ENCODE measurements at regions not wholly inside any gene's neighbourhood (a gene's known extent, or its start where the extent isn't known, plus 50 kb on each side); places are given as distances from the start of the nearest gene placed in this dataset.

DNA sequence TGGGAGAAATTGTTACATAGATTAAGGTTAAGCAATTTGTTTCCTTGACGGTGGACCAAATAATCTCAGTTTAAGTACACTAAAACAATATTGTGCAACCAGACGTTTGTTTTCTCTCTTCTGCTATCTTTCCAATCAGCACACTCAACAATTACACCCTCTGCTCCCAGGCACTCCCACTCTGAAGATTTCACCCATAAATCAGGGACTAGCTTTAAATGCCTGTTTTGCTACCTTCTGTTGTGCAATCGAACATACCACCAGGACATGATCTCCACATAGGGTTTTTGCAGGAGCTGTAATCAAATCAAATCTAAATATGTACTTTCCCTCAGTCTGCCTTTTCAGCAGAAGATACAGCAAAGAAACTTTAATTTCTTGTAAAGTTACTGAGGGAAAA, 405.8 kb upstream of the TLE4 start:
- no peak overlapping the region for H2AFZ ChIP-seq (replicated peaks)
- H3K4me3 ChIP-seq, result no peak overlapping the region
- H3K4me2 ChIP-seq, result no peak overlapping the region
- Mint-ChIP-seq H3K9me3 (peaks cover 3% of the 10 kb centered on the region), H3K4me3 (no peak overlapping the region), H3K27me3 (ENCODE audit: insufficient read depth, low read depth) (no peaks in the 10 kb centered on the region), H3K27ac (peak overlapping the region; percentile 55), H3K36me3 (no peaks in the 10 kb centered on the region), H3K4me1 (peaks cover 16% of the 10 kb centered on the region)
- H3K36me3 ChIP-seq, result no peaks in the 10 kb centered on the region
- H3F3A ChIP-seq (ENCODE audit: low read depth), result no peaks in the 10 kb centered on the region
- H3K27me3 ChIP-seq, result no peaks in the 10 kb centered on the region
- no peaks in the 10 kb centered on the region for H3K9me3 ChIP-seq (ENCODE audit: low read depth)
- H3K27ac ChIP-seq, result no peak overlapping the region
- no peaks in the 10 kb centered on the region for H3K4me1 ChIP-seq
- no peak overlapping the region for H3K9ac ChIP-seq
- TF ChIP-seq EZH2 (IDR thresholded peaks at IDR 0.05) (no peak), EZH2phosphoT487 (IDR thresholded peaks at IDR 0.05) (no peak)
- TF ChIP-seq, protein P1, sequence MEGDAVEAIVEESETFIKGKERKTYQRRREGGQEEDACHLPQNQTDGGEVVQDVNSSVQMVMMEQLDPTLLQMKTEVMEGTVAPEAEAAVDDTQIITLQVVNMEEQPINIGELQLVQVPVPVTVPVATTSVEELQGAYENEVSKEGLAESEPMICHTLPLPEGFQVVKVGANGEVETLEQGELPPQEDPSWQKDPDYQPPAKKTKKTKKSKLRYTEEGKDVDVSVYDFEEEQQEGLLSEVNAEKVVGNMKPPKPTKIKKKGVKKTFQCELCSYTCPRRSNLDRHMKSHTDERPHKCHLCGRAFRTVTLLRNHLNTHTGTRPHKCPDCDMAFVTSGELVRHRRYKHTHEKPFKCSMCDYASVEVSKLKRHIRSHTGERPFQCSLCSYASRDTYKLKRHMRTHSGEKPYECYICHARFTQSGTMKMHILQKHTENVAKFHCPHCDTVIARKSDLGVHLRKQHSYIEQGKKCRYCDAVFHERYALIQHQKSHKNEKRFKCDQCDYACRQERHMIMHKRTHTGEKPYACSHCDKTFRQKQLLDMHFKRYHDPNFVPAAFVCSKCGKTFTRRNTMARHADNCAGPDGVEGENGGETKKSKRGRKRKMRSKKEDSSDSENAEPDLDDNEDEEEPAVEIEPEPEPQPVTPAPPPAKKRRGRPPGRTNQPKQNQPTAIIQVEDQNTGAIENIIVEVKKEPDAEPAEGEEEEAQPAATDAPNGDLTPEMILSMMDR (IDR thresholded peaks at IDR 0.05), result no peak
- H3K79me2 ChIP-seq (ENCODE audit: low read depth), result no peaks in the 10 kb centered on the region
- DNase-seq (ENCODE audit: low spot score), result no peak
- H4K20me1 ChIP-seq (ENCODE audit: low read depth), result no peaks in the 10 kb centered on the region

DNA sequence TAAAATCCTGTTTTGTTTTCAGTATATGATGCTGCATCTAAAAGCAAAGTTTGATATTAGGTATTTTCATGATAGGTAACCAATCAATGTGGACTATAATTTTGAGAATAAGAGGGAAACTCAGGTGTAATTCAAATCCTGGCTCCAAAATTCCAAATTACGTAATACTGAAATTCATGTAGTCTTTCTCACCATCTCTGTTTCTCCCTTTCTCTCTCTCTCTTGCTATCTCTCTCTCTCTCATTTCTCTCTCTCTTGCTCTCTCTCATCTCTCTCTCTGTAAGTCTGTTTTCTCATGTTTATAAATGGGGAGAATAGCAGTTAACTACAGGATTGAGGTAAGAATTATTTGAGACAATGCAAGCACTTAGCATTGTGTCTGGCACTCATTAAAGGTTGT, 401.1 kb upstream of the TLE4 start:
- H3K9me3 Mint-ChIP-seq, result peaks cover 3% of the 10 kb centered on the region
- TF ChIP-seq, protein P1 (IDR thresholded peaks at IDR 0.05), result no peak
- no peak for TF ChIP-seq EZH2phosphoT487 (IDR thresholded peaks at IDR 0.05)
- TF ChIP-seq EZH2 (IDR thresholded peaks at IDR 0.05), result no peak
- Histone ChIP-seq H3F3A (ENCODE audit: low read depth) (no peaks in the 10 kb centered on the region), H3K27ac (no peak overlapping the region), H3K9ac (no peak overlapping the region), H3K27me3 (no peaks in the 10 kb centered on the region), H3K4me1 (no peaks in the 10 kb centered on the region), H3K4me3 (no peak overlapping the region), H3K9me3 (ENCODE audit: low read depth) (no peaks in the 10 kb centered on the region), H3K79me2 (ENCODE audit: low read depth) (no peaks in the 10 kb centered on the region), H3K36me3 (no peaks in the 10 kb centered on the region), H3K4me2 (no peak overlapping the region), H2AFZ (replicated peaks) (no peak overlapping the region), H4K20me1 (ENCODE audit: low read depth) (no peaks in the 10 kb centered on the region)
- DNase-seq (ENCODE audit: low spot score), result no peak
- H3K4me1 Mint-ChIP-seq, result peaks cover 15% of the 10 kb centered on the region
- no peaks in the 10 kb centered on the region for H3K27me3 Mint-ChIP-seq (ENCODE audit: insufficient read depth, low read depth)
- H3K4me3 Mint-ChIP-seq, result no peak overlapping the region
- no peaks in the 10 kb centered on the region for H3K36me3 Mint-ChIP-seq
- H3K27ac Mint-ChIP-seq, result no peak overlapping the region

DNA sequence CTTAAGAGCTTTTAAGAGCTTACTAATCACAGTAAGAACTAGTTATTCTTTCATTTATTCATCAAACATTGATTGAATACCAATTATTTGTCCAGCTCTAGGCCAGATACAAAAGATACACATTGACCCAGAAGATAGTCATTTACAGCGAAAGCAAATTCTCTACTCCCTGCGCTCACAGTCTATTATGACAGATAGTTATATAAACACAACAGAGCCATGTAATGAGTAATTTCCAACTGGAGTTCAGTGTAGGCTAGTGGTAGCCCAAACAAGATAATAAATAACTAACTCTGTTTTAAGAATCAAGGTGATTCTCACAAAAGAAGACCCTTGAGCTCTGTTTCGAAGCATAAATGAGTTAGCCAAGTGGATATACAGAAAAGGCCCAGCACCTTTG, 397.8 kb upstream of the TLE4 start:
- Mint-ChIP-seq H3K4me3 (no peak overlapping the region), H3K4me1 (no peaks in the 10 kb centered on the region), H3K27ac (no peak overlapping the region), H3K36me3 (no peaks in the 10 kb centered on the region), H3K27me3 (ENCODE audit: insufficient read depth, low read depth) (no peaks in the 10 kb centered on the region), H3K9me3 (peaks cover 3% of the 10 kb centered on the region)
- no peaks in the 10 kb centered on the region for H3K79me2 ChIP-seq (ENCODE audit: low read depth)
- H3K36me3 ChIP-seq, result no peaks in the 10 kb centered on the region
- H2AFZ ChIP-seq (replicated peaks), result no peak overlapping the region
- DNase-seq (ENCODE audit: low spot score), result no peak
- H3F3A ChIP-seq (ENCODE audit: low read depth), result no peaks in the 10 kb centered on the region
- no peaks in the 10 kb centered on the region for H4K20me1 ChIP-seq (ENCODE audit: low read depth)
- H3K27ac ChIP-seq, result no peak overlapping the region
- H3K4me1 ChIP-seq, result no peaks in the 10 kb centered on the region
- no peak for TF ChIP-seq EZH2 (IDR thresholded peaks at IDR 0.05)
- TF ChIP-seq, protein P1 (IDR thresholded peaks at IDR 0.05), result no peak
- no peak for TF ChIP-seq EZH2phosphoT487 (IDR thresholded peaks at IDR 0.05)
- H3K4me3 ChIP-seq, result no peak overlapping the region
- H3K9ac ChIP-seq, result no peak overlapping the region
- H3K4me2 ChIP-seq, result no peak overlapping the region
- no peaks in the 10 kb centered on the region for H3K9me3 ChIP-seq (ENCODE audit: low read depth)
- no peaks in the 10 kb centered on the region for H3K27me3 ChIP-seq
